ENCODE measurements at regions not wholly inside any gene's neighbourhood (a gene's known extent, or its start where the extent isn't known, plus 50 kb on each side); places are given as distances from the start of the nearest gene placed in this dataset.
"Not testable (repeated sequence)": the region's sequence is repeated elsewhere in the genome, so short reads cannot be mapped to it uniquely, and the experiment has no call there.

DNA sequence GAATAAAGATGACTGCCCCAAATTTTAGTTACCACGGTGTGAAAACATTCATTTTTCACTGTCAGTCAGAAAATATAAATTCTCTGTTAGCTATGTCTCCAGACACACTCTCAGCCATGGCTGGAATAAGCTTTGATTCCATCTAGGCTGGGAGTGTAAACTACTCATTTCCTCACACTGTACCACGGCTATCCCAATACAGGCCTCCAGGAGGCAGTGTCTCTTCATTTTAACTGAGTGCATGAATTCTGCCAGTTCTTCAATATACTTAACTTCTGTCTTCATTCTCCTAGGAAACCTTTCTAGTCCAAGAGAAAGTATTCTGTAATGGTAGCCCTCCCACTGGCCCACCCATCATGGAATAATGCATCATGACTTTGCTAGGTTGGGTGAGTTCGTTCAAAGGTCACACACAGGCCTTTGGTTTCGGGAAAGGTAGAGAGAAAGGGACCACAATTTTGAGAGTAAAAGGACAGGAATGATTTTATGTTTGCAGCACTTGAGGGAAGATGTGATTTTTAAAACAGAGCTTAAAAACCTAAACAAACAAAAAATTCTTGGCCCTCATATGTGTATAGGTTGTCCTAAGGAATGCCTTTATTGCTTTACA lies 381.1 kb downstream of the SEC23A start:
- DNase-seq (ENCODE audit: low read depth in 2 of 3, low spot score in 2 of 3) = peak in 1 of 3 experiments; percentile 3

DNA sequence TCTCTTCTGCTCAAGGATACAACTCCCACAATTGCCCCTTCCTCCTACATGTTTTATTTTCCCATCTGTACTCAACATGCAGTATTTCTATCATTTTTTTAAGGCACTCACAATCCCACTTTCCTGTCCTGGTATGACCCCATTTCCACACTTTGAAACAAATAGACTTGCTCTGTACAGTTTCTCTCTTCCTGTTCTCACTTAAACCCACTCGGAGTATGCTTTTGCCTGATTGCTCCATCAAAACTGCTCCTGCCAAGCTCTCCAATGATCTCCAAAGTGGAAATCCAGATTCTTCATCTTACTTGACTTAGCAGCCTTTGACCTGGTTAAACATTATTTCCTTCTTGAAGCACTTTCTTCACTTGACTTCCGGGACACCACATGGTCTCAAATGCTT lies 384.5 kb downstream of the SEC23A start:
- DNase-seq (ENCODE audit: low read depth in 2 of 3, low spot score in 2 of 3) = no peak

DNA sequence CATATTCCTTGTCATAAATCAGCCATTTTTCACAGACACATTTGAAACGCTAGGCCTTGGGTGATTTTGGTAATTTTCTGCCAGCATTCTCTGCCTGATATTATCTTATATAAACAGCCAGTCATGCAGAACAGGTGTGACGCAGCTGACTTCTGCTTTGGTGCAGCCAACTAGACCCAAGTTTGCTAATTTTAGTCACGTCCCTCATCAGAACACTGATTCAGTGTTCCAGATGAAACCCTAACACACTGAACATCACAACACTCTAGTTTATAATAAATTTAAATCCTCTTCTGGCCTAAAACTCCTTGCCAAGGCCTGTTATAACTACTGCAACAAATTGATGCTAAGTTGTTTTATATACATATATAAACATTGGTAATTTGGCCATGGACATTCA lies 386.1 kb downstream of the SEC23A start:
- no peak for DNase-seq (ENCODE audit: low read depth in 2 of 3, low spot score in 2 of 3)

DNA sequence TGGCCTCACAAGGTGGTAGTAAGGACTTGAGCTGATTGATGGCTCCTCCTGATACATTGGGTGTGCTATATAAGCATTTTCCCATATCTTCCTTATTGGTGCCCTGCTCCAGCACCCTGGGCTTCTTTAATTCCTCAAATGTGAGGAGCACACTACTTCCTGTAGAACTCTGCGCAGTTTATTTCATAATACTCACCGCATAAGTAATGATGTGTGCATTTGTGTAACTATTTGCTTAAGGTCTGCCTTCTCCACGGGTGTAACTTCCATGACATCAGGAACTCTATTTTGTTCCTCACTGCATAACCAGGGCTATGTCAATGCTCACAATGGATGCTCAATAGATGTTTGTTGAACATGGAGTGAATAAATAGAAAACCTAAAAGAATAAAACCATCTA lies 392.2 kb downstream of the SEC23A start:
- DNase-seq (ENCODE audit: low read depth in 2 of 3, low spot score in 2 of 3) = no peak

DNA sequence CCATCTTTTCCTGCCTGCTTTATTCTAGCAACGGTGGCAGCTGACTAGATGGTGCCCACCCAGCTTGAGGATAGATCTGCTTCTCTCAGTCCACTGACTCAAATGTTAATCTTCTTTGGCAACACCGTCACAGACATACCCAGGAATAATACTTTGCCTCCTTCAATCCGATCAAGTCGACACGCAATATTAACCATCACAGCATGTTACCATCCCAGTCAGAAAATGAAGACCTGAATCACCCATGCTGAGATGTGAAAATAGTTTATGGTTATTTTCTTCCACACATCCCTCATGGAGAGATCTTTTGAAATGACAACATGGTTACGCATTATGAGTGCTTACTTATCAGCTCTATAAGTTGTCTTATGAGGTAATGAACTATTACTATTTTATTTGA lies 392.8 kb downstream of the SEC23A start:
- DNase-seq (ENCODE audit: low read depth in 2 of 3, low spot score in 2 of 3) = no peak

DNA sequence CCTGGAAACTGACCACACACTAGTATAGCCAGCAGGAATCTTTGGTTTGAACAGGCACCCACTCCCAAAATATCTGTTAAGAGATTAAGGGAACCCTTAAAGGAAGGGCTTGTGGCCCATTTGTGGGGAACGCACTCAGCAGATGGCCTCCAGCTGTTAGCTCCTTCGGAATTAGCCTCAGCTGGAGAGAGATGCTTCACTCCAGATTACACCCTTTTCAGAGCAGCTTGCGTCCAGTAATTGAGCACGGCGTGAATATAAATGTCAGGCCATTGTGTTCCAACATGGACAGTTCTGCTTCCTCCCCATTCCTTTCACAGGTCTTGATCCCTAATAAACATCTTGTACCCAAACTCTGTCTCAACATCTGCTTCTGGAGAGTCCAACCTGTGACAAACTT lies 397.8 kb downstream of the SEC23A start:
- no peak for DNase-seq (ENCODE audit: low read depth in 2 of 3, low spot score in 2 of 3)

DNA sequence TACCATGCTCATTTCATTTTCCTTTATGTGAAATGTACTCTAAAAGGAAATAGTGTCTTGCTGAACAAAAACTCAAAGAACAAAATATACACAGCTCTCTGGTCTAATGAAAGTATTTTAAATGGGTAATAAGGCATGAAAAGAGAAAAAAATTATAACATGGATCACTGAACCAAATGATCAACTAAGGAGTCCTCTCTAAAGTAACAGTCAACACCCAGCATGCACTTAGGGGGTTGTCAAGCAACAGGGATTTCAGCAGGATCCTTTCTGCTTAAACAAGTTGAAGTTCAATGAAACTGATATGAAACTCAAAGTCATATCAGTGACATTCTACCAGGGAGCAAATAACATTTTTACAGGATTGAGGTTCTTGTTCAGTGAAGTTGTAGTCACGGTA lies 398.8 kb downstream of the SEC23A start:
- DNase-seq (ENCODE audit: low read depth in 2 of 3, low spot score in 2 of 3) = no peak

DNA sequence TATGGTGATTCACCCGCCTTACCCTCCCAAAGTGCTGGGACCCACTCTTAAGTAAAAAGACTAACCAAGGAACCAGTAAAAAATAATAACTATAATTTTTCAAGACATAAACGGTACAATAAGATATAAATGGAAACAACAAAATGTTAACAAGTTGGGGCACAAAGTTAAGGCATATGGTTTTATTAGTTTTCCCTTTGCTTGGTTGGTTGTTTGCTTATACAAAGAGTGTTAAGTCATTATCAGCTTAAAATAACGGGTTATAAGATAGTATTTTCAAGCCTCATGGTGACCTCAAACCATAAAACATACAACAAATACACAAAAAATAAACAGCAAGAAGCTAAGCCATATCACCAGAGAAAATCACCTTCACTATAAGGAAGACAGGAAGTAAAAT lies 406.1 kb downstream of the SEC23A start:
- DNase-seq (ENCODE audit: low read depth in 2 of 3, low spot score in 2 of 3) = no peak

DNA sequence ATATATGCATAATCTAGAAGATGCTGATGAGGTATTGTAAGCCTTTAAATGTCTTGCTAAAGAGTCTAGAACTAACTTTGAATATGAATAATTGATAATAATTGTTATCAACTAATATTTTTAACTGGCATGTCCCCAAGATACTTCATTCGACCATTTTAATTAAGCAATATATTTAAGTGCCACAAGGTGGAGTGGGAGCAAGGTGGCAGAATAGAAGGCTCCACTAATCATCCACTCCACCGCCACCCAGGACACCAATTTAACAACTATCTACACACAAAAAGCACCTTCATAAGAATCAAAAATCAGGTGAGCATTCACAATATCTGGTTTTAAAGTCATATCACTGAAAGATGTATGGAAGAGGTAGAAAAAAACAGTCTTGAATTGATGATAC lies 409.6 kb downstream of the SEC23A start:
- no peak for DNase-seq (ENCODE audit: low read depth in 2 of 3, low spot score in 2 of 3)

DNA sequence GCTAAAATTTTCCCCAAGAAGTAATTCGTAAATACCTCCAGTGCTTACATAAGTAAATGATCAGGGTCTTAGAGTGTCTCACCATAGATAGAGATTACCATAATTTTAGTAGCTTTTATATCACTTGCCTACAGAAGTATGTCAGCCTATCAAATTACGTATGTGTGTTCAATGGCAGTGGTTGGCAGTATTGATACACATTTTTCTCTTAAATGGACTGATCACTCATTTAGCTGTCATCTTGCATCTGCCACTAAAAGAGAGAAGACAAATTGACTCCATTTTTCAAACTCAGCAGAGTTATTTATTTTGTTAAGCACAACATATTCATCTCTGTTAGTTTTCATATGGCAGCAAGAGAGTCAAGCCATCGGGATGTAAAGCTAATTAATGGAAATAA lies 413.1 kb upstream of the CLEC14A start:
- no peak for DNase-seq (ENCODE audit: low read depth in 2 of 3, low spot score in 2 of 3)

DNA sequence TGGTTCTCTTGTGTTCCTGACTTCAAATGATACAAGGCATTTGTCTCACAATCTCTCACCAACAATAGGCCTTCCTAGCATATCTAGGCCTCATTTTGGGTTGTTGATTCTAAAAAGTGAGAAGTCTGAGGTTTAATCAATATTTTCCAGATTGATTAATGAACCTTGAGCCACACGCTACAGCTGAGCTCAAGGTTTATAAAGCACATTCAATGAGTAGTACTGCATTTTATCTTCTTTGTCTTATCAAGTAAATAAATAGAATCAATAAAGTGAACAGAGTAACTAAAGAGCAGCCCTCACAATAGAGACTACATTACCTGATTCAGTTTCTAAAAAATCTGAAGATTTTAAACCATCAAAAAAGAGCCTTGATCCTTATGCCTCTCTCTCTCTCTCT lies 407.5 kb upstream of the CLEC14A start:
- no peak for DNase-seq (ENCODE audit: low read depth in 2 of 3, low spot score in 2 of 3)

DNA sequence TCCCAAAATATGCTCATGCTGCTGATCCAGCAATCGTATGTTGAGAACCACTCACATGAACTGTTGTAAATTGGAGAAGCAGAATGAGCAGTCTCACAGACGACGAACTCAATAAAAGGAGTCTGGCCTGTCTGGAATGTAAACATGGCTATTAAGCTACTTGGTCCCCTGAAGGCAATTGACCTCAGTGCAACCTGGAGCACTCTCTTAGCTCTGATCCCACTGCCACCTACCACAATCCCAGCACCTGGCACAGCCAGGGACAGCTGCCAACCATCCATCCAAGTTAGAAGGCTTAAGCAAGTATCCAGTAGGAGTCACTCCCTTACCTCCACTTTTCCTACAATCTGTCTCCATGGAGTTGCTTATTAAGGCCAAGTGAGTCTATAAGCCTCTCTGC lies 406.9 kb upstream of the CLEC14A start:
- DNase-seq (ENCODE audit: low read depth in 2 of 3, low spot score in 2 of 3) = no peak

DNA sequence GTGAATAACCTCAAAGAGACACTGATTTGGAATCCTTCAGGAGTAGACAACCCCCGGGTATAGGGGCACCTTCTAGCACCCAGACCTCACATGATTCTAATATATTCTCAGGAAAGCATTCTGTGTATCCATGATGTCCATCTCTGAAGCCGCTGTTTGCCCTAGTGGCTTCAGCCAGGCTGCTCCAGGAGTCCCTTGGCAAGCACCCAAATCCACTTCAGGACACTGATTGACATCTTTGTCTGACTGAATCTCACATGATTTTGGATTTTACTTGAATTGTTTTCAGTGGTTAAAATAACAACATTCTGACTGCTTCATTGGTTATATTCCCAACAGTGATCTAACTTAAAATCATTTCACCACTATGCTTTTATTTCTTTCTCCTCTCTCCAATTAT lies 390.5 kb upstream of the CLEC14A start:
- DNase-seq (ENCODE audit: low read depth in 2 of 3, low spot score in 2 of 3) = no peak

DNA sequence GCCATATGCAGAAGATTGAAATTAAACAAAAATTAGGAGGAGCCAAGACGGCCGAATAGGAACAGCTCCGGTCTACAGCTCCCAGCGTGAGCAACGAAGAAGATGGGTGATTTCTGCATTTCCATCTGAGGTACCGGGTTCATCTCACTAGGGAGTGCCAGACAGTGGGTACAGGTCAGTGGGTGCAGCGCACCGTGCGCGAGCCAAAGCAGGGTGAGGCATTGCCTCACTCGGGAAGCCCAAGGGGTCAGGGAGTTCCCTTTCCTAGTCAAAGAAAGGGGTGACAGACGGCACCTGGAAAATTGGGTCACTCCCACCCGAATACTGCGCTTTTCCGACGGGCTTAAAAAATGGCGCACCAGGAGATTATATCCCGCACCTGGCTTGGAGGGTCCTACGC lies 379.0 kb upstream of the CLEC14A start:
- not testable (repeated sequence) for DNase-seq (ENCODE audit: low read depth in 2 of 3, low spot score in 2 of 3)

DNA sequence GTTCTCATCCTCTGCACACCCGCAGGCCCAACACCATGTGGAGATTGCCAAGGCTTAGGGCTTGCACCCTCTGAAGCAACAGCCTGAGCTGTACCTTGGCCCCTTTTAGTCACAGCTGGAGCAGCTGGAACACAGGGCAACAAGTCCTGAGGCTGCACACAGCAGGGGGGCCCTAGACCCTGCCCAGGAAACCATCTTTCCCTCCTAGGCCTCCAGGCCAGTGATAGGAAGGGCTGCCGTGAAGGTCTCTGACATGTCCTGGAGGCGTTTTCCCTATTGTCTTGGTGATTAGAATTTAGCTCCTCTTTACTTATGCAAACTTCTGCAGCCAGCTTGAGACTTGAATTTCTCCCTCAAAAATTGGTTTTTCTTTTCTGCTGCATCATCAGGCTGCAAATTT lies 373.5 kb upstream of the CLEC14A start:
- DNase-seq (ENCODE audit: low read depth in 2 of 3, low spot score in 2 of 3) = no peak

DNA sequence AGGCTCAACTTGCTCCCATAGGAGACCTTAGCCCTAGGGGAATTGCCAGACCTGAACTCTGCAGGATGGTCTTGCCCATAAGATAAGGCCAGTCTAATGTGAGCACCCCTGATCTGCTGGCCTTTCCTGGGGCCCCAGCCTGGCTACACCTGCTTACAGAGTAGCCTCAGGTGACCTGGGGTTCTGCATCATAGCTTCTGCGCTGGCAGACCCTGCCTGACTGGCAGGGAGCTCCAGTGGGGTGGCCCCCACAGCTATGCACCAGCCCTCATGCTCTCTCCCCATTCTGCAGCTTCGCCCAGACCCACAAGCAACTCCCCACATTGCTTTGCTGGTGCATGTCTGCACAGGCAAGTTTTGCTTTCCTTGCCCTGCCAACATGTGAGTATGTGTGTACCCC lies 371.3 kb upstream of the CLEC14A start:
- no peak for DNase-seq (ENCODE audit: low read depth in 2 of 3, low spot score in 2 of 3)

DNA sequence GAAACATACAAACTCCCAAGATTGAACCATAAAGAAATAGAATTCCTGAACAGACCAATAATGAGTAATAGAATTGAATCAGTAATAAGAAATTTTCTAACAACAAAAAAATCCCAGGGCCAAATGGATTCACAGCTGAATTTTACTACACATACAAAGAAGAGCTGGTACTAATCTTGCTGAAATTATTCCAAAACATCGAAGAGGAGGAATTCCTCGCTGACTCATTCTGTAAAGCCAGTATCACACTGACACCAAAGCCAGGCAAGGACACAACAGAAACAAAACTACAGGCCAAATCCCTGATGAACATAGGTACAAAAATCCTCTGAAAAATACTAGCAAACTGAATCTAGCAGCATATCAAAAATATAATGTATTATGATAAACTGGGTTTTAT lies 367.8 kb upstream of the CLEC14A start:
- no peak for DNase-seq (ENCODE audit: low read depth in 2 of 3, low spot score in 2 of 3)

DNA sequence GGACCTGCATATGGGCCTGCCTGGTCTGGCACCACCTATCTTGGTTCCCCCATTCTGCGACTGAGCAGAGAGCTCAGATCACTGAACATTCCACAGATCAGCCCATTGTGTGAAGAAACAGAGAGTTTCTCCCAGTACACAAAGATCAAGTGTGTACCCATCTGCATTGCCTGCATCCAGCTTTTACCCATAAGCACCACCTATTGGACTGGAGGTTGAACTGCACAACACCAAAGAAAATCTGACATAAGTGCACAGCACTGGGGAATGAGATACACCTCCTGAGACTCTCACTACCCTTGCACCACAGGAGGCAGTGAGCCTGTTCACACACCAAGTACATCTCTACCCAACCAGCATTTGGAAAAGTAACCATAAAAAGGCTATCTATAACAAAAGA lies 362.6 kb upstream of the CLEC14A start:
- no peak for DNase-seq (ENCODE audit: low read depth in 2 of 3, low spot score in 2 of 3)

DNA sequence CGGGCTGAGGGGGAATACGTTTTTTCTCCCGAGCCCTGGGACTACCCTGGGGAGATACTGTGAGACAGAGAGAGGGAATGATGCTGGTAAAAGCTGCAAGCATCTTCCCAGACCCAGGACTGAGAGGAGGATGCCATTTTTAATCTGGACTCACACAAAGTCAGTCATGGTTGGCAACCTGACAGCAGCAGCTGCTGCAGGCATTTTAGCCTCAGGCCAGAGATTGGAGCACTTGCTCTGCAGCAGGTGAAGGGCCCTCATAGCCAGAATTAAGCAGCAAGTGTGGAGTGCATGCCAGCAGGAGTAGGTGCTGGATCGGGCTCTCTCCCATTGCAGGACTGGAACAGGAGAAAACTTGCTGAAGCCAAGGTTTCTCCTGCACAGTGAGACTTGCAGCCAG lies 361.1 kb upstream of the CLEC14A start:
- DNase-seq (ENCODE audit: low read depth in 2 of 3, low spot score in 2 of 3) = no peak

DNA sequence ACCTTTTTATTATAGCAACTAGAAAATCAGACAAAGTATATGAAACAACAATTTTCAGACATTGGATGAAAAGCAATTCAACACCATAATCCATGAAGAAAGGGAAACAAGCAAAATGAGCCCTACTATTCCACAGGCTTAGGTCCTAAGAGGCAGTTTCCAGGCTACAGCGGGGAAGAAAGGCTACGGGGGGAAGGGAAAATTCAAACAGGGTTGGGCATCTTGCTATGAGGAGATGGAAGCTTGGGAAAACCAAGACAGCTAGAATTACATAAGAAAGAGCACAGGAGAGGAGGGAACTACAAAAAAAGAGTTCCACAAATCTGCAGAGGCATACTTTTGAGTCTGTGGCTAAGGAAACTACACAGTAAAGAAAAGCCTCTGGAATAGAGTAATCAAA lies 356.0 kb upstream of the CLEC14A start:
- DNase-seq (ENCODE audit: low read depth in 2 of 3, low spot score in 2 of 3) = no peak

DNA sequence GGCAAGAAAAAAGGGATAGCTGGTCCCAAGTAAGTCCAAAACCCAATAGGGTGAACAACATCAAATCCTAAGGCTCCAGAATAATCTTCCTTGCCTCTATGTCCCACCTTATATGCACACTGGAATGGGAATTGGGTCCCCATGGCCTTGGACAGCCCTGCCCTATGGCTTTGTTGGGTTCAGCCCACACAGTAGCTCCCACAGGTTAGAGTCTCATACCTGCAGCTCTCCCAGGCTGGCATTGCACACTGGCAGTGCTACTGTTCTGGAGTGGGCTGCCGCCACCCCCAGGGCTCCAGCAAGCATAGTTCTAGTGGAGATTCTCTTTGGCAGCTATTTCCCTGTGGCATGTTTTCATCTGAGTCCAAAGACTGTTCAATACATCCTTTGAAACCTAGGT lies 352.4 kb upstream of the CLEC14A start:
- no peak for DNase-seq (ENCODE audit: low read depth in 2 of 3, low spot score in 2 of 3)

DNA sequence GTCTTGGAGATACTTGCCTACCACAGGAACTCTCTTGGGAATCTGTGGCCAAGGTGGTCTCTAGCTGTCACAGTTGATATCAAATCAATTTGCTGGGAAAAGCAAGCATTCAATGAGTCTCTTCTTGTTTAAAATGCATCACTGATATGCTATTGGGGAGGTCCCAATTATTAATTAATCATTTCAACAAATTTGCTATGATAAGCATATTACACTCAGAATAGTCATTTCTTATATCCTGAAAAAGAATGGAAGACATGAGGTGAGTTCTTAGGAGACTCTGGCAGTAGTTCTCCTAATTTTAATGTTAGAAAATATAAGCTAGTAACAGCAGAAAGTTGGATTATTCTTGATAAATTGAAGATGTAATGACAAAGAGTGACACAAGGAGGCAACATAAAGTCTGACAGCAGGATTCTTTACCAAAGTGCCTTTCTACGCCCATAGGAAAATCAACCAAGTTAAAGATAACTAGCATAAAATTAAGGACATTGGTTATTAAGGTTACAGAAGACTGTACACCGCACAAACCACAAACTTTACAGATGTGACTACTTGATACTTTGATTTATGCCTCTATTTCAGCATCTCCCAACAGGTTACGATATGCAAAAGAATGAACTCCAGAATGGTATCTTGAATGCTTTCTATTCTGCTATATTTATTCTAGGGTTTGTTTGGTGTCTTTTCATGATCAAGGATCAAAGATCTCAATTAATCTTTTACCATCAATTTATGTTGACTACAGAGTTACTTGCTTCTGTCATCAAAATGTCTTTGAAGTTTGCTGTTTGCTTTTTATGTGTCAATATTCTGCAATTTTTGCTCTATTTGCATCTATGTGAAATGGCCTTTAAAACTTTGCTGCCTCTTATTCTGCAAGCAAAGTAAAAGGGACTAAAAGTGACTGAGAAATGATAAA lies 349.6 kb upstream of the CLEC14A start:
- DNase-seq (ENCODE audit: low read depth in 2 of 3, low spot score in 2 of 3) = no peak

DNA sequence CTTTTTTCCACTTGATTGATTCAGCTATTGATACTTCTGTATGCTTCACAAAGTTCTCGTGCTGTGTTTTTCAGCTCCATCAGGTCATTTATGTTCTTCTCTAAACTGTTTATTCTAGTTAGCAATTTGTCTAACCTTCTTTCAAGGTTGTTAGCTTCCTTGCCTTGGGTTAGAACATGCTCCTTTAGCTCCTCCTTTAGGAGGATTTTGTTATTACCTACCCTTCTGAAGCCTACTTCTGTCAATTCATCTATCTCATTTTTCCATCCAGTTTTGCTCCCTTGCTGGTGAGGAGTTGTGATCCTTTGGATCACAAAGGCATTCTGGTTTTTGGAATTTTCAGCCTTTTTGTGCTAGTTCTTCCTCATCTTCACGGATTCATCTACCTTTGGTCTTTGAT lies 344.7 kb upstream of the CLEC14A start:
- DNase-seq (ENCODE audit: low read depth in 2 of 3, low spot score in 2 of 3) = not testable (repeated sequence)

All from activated CD8-positive, alpha-beta memory T cell treated with anti-CD3 and anti-CD28 coated beads for 48 hours (primary cell).